ENCODE measurements at regions not wholly inside any gene's neighbourhood (a gene's known extent, or its start where the extent isn't known, plus 50 kb on each side); places are given as distances from the start of the nearest gene placed in this dataset.
A peak's percentile ranks its signal among the peaks of the same experiment; 100 is the strongest.

DNA sequence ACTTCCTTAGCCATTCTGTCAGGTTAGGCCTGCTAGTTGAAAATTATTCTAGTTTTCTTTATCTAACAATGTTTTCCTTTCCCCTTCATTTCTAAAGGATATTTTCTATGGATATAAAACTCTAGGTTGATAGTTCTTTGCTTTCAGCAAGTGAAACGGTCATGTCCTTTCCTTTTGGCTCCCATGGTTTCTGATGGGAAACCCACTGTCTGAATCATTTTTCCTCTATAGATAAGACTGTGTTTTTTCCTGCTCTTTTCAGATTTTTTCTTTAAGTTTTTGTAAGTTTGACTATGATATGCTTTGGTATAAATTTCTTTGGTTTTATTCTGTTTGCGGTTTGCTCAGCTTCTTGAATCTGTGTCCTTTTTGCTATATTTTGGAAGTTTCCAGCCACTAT lies 800.9 kb downstream of the USP25 start:
- TF ChIP-seq, protein P1, sequence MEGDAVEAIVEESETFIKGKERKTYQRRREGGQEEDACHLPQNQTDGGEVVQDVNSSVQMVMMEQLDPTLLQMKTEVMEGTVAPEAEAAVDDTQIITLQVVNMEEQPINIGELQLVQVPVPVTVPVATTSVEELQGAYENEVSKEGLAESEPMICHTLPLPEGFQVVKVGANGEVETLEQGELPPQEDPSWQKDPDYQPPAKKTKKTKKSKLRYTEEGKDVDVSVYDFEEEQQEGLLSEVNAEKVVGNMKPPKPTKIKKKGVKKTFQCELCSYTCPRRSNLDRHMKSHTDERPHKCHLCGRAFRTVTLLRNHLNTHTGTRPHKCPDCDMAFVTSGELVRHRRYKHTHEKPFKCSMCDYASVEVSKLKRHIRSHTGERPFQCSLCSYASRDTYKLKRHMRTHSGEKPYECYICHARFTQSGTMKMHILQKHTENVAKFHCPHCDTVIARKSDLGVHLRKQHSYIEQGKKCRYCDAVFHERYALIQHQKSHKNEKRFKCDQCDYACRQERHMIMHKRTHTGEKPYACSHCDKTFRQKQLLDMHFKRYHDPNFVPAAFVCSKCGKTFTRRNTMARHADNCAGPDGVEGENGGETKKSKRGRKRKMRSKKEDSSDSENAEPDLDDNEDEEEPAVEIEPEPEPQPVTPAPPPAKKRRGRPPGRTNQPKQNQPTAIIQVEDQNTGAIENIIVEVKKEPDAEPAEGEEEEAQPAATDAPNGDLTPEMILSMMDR (IDR thresholded peaks at IDR 0.05), result no peak
- DNase-seq (ENCODE audit: low spot score), result no peak
- Mint-ChIP-seq H3K36me3 (ENCODE audit: low read depth) (peaks cover 5% of the 10 kb centered on the region), H3K4me3 (ENCODE audit: unreplicated experiment) (no peak overlapping the region), H3K27ac (ENCODE audit: unreplicated experiment) (no peak overlapping the region), H3K9me3 (ENCODE audit: low read depth) (peaks cover 7% of the 10 kb centered on the region), H3K27me3 (ENCODE audit: low read depth) (no peaks in the 10 kb centered on the region), H3K4me1 (ENCODE audit: low read depth) (peaks cover 33% of the 10 kb centered on the region)

DNA sequence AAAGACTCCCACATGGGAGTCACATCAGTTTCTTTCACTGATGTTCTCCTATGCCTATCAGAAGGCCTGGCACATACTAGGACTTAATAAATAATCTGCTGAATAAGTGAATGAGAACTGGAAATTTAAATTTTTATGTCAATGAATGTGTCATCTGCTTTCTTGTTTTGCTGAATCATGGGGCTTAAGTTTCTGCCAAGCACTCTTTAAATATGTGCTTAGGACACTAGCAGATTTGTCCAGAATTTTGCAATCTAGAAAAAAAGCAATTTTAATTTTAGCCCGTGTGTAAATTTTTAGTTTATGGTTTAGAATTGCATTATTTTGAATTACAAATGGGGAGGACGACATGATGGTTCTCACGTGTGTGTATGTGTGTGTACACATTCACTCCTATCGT lies 803.1 kb downstream of the USP25 start:
- peaks cover 41% of the 10 kb centered on the region for H3K4me1 Mint-ChIP-seq (ENCODE audit: low read depth)
- no peaks in the 10 kb centered on the region for H3K27me3 Mint-ChIP-seq (ENCODE audit: low read depth)
- peaks cover 7% of the 10 kb centered on the region for H3K9me3 Mint-ChIP-seq (ENCODE audit: low read depth)
- TF ChIP-seq, protein P1 (IDR thresholded peaks at IDR 0.05), result no peak
- H3K4me3 Mint-ChIP-seq (ENCODE audit: unreplicated experiment), result no peak overlapping the region
- no peak for DNase-seq (ENCODE audit: low spot score)
- H3K36me3 Mint-ChIP-seq (ENCODE audit: low read depth), result peaks cover 5% of the 10 kb centered on the region
- H3K27ac Mint-ChIP-seq (ENCODE audit: unreplicated experiment), result peak overlapping the region; percentile 22

DNA sequence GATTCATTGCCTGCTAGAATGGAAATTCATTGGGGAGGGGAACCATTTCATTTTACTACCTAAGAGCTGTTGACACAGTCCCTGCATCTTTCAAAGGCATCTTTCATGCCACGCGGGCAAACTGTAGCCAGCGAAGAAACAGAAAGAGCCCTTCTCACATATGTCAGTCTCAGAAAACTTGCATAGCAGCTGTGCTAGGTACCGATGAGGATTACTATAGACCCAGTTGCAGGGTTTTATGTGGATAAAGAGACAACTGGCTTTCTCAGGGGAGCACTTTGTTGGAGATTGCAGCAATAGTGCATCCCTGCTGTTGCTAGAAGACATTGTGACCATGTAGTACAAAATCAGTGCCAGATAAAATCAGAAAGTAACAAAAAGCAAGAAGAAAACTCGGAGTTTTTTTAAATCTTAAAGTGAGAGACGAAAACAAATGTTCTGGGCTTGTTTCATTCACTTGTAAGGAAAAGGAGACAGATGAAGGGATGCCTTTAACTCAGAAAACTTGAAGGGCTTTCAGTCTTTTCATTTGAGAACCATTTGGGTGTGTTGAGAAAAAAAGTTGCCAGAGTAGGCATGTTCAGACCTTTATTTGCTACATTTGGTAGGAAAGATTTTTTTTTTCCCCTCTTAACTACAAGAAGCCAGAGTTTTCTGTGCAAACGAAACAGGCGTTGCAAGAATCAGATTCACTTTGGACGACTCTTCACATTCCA lies 804.1 kb downstream of the USP25 start:
- Mint-ChIP-seq H3K4me1 (ENCODE audit: low read depth) (peaks cover 41% of the 10 kb centered on the region), H3K27ac (ENCODE audit: unreplicated experiment) (peak overlapping the region; percentile 32), H3K4me3 (ENCODE audit: unreplicated experiment) (peak overlapping the region; percentile 6), H3K27me3 (ENCODE audit: low read depth) (no peaks in the 10 kb centered on the region), H3K36me3 (ENCODE audit: low read depth) (peaks cover 5% of the 10 kb centered on the region), H3K9me3 (ENCODE audit: low read depth) (peaks cover 7% of the 10 kb centered on the region)
- DNase-seq (ENCODE audit: low spot score), result no peak
- TF ChIP-seq, protein P1 (IDR thresholded peaks at IDR 0.05), result no peak

DNA sequence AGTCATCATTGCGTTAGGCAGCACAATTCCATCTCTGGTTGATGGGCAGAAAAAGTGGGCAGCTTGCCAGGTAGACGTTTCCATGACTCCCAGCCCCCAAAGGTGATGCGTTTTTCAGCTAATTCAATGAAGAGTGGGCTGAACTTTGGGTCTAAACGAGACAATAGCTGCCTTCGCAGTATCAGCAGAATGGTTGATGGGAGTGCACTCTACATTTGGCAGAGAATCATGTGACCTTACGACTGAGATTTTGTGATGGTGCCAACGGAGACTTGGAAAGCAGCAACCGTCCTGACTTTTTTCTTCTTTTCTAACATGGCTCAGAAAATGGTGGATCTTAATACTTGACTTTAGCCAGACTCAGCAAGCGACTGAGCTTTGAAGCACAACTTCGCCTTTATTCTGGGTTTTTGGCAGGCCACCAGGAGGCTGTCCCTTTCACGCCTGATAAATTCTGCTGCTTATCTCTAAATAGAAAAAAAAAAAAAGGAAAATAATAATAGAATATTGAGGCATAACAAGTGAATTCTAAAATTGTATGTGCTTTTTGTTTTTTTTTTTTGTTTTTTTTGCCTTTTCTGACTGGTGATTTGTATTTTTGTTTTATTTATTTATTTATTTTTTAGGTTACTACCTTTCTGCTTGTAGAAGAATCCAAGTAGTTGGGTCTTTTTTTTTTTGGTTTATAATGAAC lies 804.8 kb downstream of the USP25 start:
- H3K36me3 Mint-ChIP-seq (ENCODE audit: low read depth), result peaks cover 5% of the 10 kb centered on the region
- H3K27me3 Mint-ChIP-seq (ENCODE audit: low read depth), result no peaks in the 10 kb centered on the region
- H3K27ac Mint-ChIP-seq (ENCODE audit: unreplicated experiment), result peak overlapping the region; percentile 59
- TF ChIP-seq, protein P1 (IDR thresholded peaks at IDR 0.05), result no peak
- H3K9me3 Mint-ChIP-seq (ENCODE audit: low read depth), result peaks cover 7% of the 10 kb centered on the region
- H3K4me3 Mint-ChIP-seq (ENCODE audit: unreplicated experiment), result peak overlapping the region; percentile 6
- peaks cover 41% of the 10 kb centered on the region for H3K4me1 Mint-ChIP-seq (ENCODE audit: low read depth)
- no peak for DNase-seq (ENCODE audit: low spot score)

DNA sequence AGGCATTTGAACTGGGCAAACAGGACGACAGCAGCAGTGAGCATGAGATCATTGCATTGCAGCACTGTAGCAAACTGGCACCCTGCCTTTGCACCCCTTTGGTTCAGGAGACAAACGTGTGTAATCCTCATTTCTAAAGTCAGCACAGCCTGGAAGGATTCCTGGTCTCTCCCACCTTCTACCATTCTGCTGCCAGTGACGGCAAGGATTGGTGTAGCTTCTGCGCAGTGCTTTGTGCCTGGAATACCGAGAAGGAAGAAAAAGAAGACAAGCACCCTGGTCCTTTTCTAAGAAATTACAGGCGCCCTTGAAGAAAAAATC lies 805.3 kb downstream of the USP25 start:
- Mint-ChIP-seq H3K4me1 (ENCODE audit: low read depth) (peaks cover 41% of the 10 kb centered on the region), H3K27me3 (ENCODE audit: low read depth) (no peaks in the 10 kb centered on the region), H3K36me3 (ENCODE audit: low read depth) (peaks cover 5% of the 10 kb centered on the region), H3K4me3 (ENCODE audit: unreplicated experiment) (no peak overlapping the region), H3K9me3 (ENCODE audit: low read depth) (peaks cover 7% of the 10 kb centered on the region), H3K27ac (ENCODE audit: unreplicated experiment) (peak overlapping the region; percentile 27)
- no peak for DNase-seq (ENCODE audit: low spot score)
- TF ChIP-seq, protein P1 (IDR thresholded peaks at IDR 0.05), result no peak

All from chondrocyte (in vitro differentiated cells).